Jurkat, Clone E6-1 (cell line): ENCODE measurements at regions not wholly inside any gene's neighbourhood (a gene's known extent, or its start where the extent isn't known, plus 50 kb on each side); places are given as distances from the start of the nearest gene placed in this dataset.
A peak's percentile ranks its signal among the peaks of the same experiment; 100 is the strongest.

Experiments
- DNase-seq: peaks from one replicate; pipeline ENCODE4 v3.0.0-alpha.2; 2011; ENCODE audit warnings: low read depth, low spot score
- H3K4me3 ChIP-seq: 2 replicates; pipeline ENCODE4 v1.5.1; 2011; ENCODE audit warnings: mild to moderate bottlenecking, low read length, control low read depth, moderate library complexity

DNA sequence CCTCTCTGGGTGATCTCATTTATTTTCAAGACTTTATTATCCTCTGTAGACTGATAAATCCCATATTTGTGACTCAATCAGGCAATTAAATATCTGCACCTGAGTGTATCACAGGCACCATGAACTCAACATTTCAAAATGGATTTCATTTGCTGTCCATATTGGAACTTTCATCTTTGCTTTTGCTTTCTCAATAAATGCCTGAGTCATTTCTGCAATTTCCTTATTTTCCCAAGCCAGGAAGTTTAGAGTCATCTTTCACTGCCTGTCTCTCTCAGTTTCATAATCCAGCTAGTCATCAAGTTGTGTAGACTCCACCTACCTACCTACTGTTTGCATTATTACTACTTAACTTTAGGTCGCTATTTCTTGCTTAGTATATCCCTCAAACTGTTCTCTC is 540.9 kb downstream of the LMO4 start:
- no peak overlapping the region for H3K4me3 ChIP-seq
- DNase-seq: no peak

DNA sequence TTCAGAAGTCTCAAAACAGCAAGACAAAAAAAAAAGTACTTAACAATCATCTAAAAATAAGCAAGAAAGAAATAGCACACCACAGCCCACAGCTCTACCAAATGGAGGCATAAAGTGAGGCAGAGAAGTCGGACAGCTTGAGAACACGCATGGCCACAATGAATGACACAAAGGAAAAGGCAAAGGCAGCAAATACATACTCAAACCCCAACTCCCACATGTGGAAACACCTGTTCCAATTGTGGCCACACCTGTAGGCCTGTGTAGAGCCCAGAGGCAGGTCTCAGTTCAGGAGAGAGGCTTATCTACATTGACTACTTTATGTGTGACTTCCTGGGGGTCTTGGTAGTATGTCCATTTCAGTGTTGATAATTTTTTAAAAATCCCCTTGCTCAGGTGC is 543.5 kb downstream of the LMO4 start:
- H3K4me3 ChIP-seq: no peak overlapping the region
- DNase-seq: peak; percentile 77

DNA sequence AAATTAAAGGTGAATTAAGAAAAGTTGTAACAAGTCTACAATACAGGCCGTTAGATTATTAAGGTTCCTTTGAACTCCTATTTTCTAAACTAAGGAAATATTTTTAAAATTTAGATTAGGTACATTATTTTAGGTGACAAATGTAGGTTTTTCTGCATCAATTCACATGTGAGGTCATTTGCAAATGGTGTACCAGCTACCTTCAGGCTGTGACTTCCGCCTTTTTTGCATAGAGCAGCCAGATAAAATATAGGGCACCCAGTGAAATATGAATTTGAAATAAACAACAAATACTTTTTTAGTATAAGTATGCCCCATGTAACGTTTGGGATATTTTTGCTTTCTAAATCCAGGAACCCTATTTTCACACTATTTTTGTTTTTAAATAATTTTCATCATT is 544.0 kb downstream of the LMO4 start:
- no peak for DNase-seq
- no peak overlapping the region for H3K4me3 ChIP-seq

DNA sequence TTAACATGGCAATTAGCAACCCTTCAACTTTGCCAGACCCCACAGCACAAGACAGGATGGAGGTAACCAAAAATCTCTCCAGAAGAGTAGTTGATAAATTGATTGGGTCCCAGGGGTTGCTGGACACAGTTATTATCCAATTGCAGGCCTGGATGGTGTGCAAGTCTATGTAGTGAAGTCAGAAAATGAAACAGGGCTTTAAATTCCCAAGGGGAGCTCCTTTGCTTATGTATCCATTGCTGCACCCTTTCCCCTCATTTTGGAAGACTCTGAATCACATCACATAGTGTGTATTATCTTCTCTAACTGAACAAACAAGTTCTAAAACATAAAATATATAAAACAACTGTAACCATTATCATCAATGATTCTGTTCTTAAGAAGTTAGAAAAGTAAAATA is 550.2 kb downstream of the LMO4 start:
- H3K4me3 ChIP-seq: no peak overlapping the region
- DNase-seq: no peak

DNA sequence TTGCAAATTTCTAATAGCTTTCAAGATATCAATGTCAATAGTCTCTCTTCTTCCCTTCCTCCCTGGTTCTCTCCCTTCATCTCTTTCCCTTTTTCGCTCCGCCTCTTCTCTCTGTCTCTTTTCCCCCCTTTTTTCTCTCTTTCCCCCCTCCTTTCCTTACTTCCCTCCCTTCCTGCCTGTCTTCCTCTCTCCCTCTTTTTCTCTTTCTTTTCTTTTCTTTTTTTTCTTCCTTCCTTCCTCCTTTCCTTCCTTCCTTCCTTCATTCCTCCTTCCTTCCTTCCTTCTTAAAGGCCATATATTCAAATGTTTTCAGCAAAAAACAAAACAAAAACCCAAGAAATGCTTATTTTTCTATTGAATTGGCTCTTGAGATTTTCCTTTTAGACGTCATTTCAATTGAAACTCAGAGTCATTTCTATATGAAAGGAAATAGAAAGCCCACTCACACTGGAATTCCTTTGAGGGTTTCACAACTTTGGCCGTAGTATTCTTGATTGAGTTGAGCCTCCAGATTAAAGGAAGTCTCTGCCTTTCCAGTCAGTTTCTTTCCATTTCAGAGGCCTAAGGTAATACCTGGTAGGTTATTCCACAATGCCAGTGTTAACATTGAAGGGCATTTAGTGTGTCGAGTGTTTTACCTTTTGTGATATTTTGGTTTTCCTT is 551.5 kb downstream of the LMO4 start:
- no peak overlapping the region for H3K4me3 ChIP-seq
- no peak for DNase-seq

DNA sequence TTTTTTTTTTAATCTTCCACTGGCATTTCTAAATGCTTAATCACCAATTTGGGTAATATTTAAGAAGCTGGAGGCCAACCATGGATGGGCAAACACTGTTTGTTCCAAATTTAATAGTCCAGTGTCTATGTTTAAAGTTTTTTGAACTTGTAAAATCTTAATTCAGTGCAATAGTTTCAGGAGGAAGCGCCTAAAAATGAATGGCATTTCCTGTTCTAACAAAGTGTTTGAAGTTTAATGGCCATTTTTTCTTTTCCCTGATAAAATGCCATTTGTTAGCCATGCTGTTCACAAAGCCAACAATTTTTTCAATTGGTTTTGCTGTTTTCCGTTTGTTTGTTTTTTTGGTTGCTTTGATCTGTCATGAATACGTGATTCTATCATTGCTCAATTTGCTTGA is 552.1 kb downstream of the LMO4 start:
- no peak for DNase-seq
- no peak overlapping the region for H3K4me3 ChIP-seq

DNA sequence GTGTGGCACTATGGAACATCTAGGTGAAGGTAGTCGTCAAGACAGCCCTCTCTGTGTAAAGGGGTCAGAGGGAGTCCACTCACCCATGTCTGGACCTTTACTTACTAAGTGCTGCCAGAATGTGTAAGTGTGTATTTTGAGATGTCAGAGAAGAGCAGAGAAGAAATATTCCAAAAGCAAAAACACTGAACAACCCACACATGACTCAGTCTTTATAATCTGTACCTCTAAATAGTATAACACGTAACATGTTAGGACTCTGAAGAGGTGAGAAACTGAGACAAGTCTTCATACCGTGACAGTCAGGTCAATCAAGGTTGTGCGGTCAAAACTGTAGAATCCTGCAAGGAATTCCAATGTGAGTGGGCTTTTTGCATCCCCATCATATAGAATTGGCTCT is 555.2 kb downstream of the LMO4 start:
- no peak for DNase-seq
- no peak overlapping the region for H3K4me3 ChIP-seq

DNA sequence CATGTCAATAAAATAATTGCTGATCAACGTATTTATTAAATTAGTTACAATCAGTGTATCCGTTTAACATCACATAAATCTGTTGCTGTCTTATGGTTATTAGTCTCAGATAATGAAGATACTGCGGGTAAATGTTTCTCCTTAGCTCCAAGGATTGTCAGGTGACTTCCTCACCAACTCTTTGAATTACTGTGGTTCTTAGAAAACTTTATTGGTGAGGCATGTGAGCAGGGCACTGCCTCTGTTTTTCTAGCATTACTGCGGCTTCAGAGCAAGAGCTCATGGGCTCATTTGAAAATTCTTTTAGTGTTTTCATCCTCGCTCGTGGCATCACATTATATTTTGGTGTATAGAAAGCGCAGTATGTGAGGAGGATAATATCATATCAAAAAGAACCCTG is 555.9 kb downstream of the LMO4 start:
- no peak for DNase-seq
- H3K4me3 ChIP-seq: no peak overlapping the region

DNA sequence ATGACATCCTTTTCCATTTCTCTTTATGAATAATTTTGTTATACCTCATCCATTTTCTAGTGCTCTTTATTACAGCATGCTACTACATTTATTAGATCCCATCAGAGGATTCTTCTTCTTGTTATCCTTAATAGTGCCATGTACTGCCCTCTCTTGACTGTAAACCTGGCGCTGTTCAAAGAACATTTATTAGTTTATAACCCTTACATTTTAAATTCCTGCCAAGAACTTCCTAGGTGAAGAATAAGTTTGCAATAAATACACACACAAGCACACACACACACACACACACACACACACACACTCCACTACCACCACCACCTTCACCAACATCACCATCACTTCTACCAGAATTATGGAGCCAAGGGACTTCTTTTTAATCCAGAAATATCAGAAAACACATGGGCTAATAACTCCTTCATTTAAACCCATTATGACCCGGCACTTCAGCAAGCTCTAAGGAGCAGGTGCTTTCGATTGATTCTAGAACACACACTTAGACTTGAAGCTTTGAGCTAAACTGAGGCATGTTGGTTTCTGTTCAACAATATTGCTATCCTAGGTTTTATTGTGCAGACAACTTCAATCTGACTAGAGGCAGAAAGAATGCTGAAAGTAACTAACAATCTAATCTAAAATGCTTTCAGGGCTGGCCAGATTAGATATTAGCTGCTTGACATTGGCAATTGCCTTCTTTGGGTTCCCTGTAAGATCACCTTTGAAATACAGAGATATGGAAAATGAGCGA is 556.8 kb downstream of the LMO4 start:
- no peak overlapping the region for H3K4me3 ChIP-seq
- DNase-seq: no peak

DNA sequence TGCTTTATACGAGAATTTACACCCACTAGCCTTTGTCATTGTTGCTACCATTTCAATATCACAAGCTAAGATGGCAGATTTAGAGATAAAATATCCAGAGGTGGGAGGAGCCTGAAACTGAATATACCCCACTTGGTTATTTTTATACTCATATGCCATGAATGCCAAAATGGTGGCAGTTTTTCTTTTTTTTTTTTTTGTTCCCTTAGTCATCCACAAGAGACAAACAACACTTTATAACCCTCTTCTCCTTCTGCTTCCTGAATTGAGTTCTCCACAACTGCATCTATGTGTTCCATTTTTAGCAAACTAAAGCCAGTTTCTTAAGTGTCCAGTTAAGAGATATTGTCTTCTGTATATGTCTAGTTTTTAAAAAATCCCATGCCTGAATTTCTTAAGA is 558.4 kb downstream of the LMO4 start:
- DNase-seq: no peak
- H3K4me3 ChIP-seq: no peak overlapping the region

DNA sequence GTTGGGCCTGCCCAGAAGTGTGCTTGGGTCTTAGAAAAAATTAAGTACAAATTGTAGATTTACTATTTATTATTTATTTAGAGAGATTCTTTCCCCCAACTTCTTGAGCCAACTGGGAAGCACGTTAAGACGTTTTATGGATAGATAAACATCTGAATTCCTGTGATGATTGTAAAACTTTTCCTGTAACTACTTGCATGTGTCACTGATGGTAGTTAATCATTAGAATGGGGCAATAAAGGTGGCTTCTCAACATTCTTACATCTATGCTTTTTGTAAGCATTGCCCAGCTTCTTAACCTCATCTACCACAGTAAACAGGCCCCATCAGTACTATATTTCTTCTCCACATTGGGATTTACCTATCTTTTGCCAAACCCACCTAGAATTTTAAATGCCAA is 559.8 kb downstream of the LMO4 start:
- no peak overlapping the region for H3K4me3 ChIP-seq
- DNase-seq: no peak

DNA sequence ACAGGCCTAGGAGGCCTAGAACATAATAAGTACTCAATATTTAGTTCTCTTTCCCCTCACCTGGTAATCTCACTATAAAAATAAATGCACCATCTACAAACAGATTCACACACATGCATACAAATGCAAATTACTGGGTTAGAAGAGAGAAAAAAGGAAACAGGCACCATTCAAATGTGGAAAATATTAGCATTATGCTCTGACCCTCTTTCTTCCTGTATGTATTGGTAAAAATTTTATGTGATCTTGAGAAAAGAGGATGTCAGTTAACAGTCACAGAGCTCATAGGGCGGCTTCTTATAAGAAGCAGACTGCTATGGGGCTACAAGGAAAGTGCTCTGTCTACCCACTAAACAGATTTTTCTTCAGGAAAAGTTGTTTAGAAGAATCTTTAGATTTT is 565.4 kb downstream of the LMO4 start:
- DNase-seq: peak; percentile 46
- no peak overlapping the region for H3K4me3 ChIP-seq

DNA sequence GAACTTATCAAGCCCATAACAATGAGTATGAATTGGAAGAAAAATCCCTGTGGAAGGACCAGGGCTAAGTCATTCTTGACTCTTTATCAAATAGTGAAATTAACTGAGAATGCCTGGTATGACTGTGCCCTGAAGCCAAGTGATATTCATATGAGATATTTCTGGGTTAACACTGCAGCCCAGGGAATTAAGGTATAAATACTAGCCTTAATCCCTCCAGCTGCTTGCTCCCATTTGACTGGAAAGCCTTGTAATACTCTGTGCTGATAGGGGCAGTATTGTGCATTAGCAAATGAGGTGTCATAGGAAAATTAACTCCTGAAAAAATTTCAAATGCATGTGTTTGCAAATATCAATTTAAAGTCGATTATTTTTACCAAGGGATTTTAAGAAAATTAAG is 568.8 kb downstream of the LMO4 start:
- no peak for DNase-seq

DNA sequence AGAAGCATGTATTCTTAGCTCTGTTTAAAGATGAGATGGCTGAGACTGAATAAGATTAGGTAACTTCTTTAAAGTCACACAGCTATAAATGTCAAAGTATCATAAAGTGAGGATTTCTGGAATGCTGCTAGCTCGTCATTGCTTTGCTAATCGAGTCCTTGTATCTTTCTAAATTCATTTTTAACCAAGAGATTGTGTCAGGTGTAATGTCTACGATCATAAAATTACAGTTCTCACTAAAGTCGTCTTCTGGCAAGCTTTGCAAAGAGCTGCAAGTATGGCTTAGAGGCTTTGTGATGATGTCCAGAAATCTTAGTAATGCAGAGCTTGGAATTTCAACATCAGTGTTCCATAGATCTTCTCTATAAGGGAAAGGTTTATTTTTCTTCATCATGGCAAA is 569.8 kb downstream of the LMO4 start:
- H3K4me3 ChIP-seq: no peak overlapping the region
- DNase-seq: no peak

More for the DNA sequence above, 568.8 kb downstream of the LMO4 start:
- H3K4me3 ChIP-seq: no peak overlapping the region

DNA sequence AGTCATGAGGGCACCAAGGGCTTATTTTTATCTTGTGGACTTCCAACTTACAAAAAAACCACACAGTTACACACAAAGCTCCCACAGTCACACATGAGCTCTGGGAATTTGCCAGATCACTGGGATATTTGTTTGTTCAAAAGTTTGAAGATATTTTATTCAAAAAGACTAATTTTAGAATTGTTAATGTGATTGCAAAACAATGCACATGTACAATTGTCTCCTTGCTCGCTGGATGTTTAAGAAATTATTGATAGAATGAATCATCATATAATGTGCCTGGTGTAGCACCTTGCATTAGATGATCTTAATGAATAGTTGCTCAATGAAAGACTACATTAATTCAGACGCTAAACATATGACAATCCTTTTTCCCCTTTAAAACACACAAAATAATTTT is 570.3 kb downstream of the LMO4 start:
- no peak overlapping the region for H3K4me3 ChIP-seq
- DNase-seq: no peak

DNA sequence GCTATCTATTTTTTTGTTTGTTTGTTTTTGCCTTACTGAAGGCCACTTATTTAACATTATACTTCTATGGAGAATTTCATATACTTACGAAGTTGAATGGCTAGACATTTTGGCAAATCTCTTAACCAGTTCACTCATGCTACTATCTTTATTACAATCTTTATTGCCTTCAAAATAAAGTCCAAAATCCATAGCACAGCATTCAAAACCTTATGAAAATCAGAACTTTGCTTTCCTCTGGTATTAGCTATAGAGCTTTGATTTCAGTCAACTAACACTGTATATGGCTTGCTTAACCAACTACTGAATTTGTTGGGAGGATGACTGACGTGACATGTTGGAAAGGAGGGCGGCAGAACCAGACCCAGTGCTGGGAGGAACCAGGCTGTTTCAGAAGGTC is 571.1 kb downstream of the LMO4 start:
- H3K4me3 ChIP-seq: no peak overlapping the region
- DNase-seq: no peak

DNA sequence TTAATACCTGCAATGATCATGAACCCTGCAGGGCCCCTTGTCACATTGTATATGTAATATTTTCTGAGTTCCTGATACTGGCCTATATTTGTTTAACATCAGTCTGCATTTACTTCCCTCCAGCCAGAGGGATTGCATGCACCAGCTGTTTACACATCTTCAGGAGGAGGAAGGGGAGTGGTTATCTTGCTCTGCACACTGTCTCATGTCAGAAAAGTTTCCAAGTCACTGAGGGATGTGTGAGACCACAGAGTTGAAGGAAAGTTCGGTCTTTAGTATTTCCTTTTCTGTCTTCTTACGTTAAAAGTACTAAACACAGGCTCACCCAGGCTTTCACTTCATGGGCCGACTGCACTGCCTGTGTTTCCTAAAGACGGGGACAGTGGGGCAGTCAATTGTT is 574.1 kb downstream of the LMO4 start:
- H3K4me3 ChIP-seq: no peak overlapping the region
- DNase-seq: peak; percentile 61

DNA sequence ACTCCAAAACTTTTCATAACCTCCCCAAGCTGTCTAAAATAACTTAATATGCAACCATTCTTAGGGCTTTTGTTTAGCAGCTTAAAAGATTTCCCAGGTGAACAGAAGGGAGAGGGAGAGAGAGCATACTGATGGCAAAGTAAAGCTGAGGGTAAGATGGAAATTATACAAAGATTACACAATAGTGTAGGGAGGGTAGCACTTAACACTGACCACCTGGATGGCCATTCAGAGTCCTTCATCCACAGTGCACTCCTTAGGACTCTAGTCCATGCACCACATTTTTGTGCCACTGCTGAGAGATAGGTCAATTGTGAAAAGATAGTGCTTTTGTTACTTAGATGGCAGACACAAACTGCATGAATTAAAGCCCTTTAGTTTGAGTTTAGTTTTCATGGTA is 574.6 kb downstream of the LMO4 start:
- H3K4me3 ChIP-seq: no peak overlapping the region
- no peak for DNase-seq

DNA sequence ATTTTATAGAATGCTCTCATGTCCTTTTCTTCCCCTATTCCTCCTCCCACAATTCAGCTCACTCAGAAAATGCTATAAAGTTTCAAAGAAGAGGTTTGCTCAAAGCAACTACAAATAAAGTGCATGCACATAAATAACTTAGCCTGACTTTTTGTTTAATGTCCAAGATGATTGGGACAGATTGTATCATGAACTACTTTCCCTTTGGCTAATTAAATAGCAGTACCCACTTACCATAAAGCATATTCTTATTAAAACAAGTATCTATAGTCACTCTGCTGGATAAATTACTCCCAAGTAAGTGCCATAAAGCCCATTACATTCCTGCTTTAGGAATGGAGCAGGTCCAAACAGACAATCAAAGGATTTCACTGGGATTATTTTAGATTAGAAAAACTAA is 576.0 kb downstream of the LMO4 start:
- H3K4me3 ChIP-seq: no peak overlapping the region
- DNase-seq: no peak

DNA sequence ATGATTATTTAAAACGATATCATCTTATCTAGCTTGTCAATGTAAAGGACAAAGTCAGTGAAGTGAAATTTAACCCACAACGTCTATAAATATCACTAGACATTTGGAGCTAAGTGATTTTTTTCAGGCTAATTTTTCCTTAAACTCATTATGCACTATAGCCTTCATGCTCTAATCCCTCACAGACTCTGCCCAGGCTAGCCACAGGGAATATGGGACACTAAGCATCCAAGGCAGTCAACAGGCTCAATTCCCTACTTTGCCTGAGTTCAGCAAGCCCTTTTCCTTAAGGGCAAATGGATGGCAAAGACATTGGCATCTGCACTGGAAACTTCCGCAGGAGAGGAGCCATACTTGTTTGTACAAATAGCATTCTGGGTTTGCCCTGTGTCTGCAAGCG is 577.0 kb downstream of the LMO4 start:
- DNase-seq: no peak
- H3K4me3 ChIP-seq: no peak overlapping the region

DNA sequence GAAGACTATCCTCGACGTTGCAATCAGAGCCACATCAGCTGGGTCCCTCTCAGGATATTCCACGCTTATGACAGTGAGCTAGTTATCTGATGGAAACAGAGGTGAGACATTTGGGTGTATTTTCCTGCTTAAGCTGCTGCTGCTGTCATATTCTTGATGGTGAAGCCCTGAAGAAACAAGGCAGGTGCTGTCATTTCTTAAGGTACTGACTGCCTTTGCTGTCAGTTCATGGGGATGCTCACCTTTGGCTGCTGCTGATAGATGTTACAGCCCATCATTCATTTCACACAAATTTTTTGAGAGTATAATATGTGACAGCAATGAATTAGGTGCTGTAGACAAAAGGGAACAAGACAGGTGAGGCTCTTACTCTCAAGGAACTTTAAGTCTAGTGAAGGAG is 577.4 kb downstream of the LMO4 start:
- DNase-seq: no peak
- no peak overlapping the region for H3K4me3 ChIP-seq
